Spinal cord (tissue), 9 donors: ENCODE measurements at regions not wholly inside any gene's neighbourhood (a gene's known extent, or its start where the extent isn't known, plus 50 kb on each side); places are given as distances from the start of the nearest gene placed in this dataset.
A peak's percentile ranks its signal among the peaks of the same experiment; 100 is the strongest.

ENCODE experiments used
- DNase-seq, 6 donors: peaks; one replicate each; pipeline versions ENCODE4 v3.0.0 to v3.0.0-alpha.2; 2013 to 2015; ENCODE audit warnings: low spot score in 6 of 6, low read depth in 4 of 6
- H3K27ac ChIP-seq: one replicate; pipeline ENCODE4 v1.5.1; 2013; ENCODE audit warnings: low read depth, low read length, control low read depth
- H3K27me3 ChIP-seq: one replicate; pipeline ENCODE4 v1.6.1; 2013; ENCODE audit warnings: low read length; ENCODE audit not compliant: control insufficient read depth, insufficient read depth
- H3K36me3 ChIP-seq: one replicate; pipeline ENCODE4 v1.6.1; 2013; ENCODE audit warnings: low read length; ENCODE audit not compliant: control insufficient read depth, insufficient read depth
- H3K4me1 ChIP-seq: one replicate; pipeline ENCODE4 v1.6.1; 2013; ENCODE audit warnings: low read length; ENCODE audit not compliant: control insufficient read depth, insufficient read depth
- H3K4me3 ChIP-seq: one replicate; pipeline ENCODE4 v1.5.1; 2013; ENCODE audit warnings: low read depth, low read length, control low read depth
- H3K9me3 ChIP-seq: one replicate; pipeline ENCODE4 v1.6.1; 2013; ENCODE audit warnings: low read length; ENCODE audit not compliant: control insufficient read depth, insufficient read depth
- WGBS: methylation state at CpG from one replicate; pipeline ENCODE4 v1.1.5; 2013; ENCODE audit warnings: missing lambda C conversion rate; ENCODE audit not compliant: insufficient coverage; 5-methylcytosine and 5-hydroxymethylcytosine counted together
- donor health status: healthy.

- Histone ChIP-seq H3K27me3 (no peaks in the 10 kb centered on the region), H3K4me3 (no peak overlapping the region), H3K4me1 (no peaks in the 10 kb centered on the region), H3K27ac (no peak overlapping the region), H3K36me3 (no peaks in the 10 kb centered on the region), H3K9me3 (no peaks in the 10 kb centered on the region)
- no peak for DNase-seq
- 33% methylated on average over 1 of the region's 1 CpG for WGBS
These were observed 72.3 kb downstream of the GMNC start for GRCh38 chr3:190790185-190790584.

DNA sequence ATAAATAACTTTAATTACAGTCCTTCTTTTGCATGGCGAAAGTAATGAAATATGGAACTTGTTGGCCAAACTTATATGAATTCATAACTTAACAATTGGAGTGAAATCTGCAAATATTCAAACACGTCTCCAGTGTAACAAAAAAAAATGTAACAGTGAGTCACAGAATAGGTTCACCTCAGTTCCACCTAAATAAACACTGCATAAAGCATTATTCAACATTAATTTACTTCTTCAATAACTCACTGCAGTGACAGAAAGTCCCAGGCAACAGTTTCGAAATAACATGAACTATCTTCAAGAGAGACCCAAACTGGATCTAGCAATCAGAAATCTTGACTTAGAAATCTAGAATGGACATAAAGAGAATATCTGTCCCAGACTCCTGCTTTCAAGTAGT, 75.6 kb downstream of the GMNC start:
- no peaks in the 10 kb centered on the region for H3K4me1 ChIP-seq
- WGBS, result no CpG with 5 or more reads among the region's 3 CpGs

GRCh38 chr3:190785047-190785446, 77.4 kb downstream of the GMNC start:
- H3K36me3 ChIP-seq, result no peaks in the 10 kb centered on the region
- WGBS, result no CpG with 5 or more reads among the region's 4 CpGs
- no peaks in the 10 kb centered on the region for H3K9me3 ChIP-seq
- no peaks in the 10 kb centered on the region for H3K27me3 ChIP-seq
- H3K4me1 ChIP-seq, result no peaks in the 10 kb centered on the region
- no peak overlapping the region for H3K27ac ChIP-seq
- H3K4me3 ChIP-seq, result no peak overlapping the region
- no peak for DNase-seq

More for the DNA sequence above, 75.6 kb downstream of the GMNC start:
- H3K27me3 ChIP-seq, result no peaks in the 10 kb centered on the region
- H3K36me3 ChIP-seq, result no peaks in the 10 kb centered on the region
- H3K27ac ChIP-seq, result no peak overlapping the region
- H3K9me3 ChIP-seq, result no peaks in the 10 kb centered on the region
- no peak for DNase-seq
- H3K4me3 ChIP-seq, result no peak overlapping the region

DNA sequence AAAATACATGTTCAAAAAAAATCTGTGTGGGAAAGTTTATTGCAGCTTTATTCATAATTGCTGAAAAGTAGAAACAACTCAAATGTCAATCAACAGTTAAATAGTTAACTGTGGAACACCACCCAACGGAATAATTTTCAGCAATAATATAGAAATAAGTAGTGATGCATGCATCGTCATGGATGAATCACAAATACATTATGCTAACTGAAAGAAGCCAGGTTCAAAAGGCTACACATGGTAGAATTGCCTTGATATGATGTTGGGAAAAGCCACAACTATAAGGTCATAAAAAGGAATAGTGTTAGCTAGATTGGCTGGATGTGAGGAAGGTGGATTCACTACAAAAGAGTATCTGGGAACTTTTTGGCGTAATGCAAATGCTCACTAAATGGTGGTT, 82.0 kb downstream of the GMNC start:
- no peak for DNase-seq
- no CpG with 5 or more reads among the region's 3 CpGs for WGBS

DNA sequence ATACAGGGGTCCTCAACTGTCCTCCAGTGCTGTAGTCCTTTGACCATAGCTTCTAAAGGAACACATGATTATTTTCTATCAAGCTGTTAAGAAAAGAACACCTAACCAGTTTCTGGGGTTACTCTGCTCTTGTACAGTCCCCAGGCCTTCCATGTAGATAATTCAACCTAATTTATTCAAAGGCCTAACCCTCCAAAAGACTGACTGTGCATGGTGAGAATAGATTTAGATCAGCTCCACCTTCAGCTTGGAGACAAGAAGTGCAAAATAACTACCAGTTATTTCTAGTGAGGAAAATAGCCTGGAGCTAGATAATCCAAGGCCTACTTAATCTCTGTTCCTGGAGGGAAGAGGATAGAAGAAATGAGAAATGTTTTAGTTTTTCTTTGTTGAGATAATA, 87.9 kb downstream of the GMNC start:
- H3K27me3 ChIP-seq, result no peaks in the 10 kb centered on the region
- H3K9me3 ChIP-seq, result no peaks in the 10 kb centered on the region

More for the DNA sequence above, 82.0 kb downstream of the GMNC start:
- H3K27ac ChIP-seq, result no peak overlapping the region
- no peaks in the 10 kb centered on the region for H3K9me3 ChIP-seq
- H3K36me3 ChIP-seq, result no peaks in the 10 kb centered on the region
- no peak overlapping the region for H3K4me3 ChIP-seq
- no peaks in the 10 kb centered on the region for H3K4me1 ChIP-seq
- no peaks in the 10 kb centered on the region for H3K27me3 ChIP-seq

GRCh38 chr3:190773948-190774347, 88.5 kb downstream of the GMNC start:
- Histone ChIP-seq H3K4me3 (no peak overlapping the region), H3K27me3 (no peaks in the 10 kb centered on the region), H3K36me3 (no peaks in the 10 kb centered on the region), H3K27ac (no peak overlapping the region), H3K9me3 (no peaks in the 10 kb centered on the region), H3K4me1 (no peaks in the 10 kb centered on the region)
- DNase-seq, result no peak
- WGBS, result 76% methylated on average over 3 of the region's 7 CpGs

More for the DNA sequence above, 87.9 kb downstream of the GMNC start:
- no peak overlapping the region for H3K4me3 ChIP-seq
- no peaks in the 10 kb centered on the region for H3K36me3 ChIP-seq
- H3K27ac ChIP-seq, result no peak overlapping the region
- no peak for DNase-seq
- H3K4me1 ChIP-seq, result no peaks in the 10 kb centered on the region

DNA sequence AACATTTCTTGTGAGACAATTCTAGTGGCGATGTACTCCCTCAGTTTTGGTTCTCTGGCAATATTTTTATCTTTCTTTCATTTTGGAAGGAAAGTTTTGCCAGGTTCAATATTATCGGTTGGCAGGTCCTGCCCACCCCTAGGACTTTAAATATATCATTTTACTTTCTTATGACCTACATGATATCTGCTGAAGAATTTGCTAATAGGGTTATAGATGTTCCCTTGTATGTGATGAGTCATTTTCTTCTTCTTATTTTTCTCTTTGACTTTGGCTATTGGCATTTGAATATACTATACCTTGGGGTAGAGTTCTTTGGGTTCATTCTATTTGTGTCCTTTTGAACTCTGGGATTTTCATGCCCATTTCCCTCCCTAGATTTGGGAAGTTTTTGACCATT, 89.7 kb downstream of the GMNC start:
- Histone ChIP-seq H3K4me1 (no peaks in the 10 kb centered on the region), H3K27ac (no peak overlapping the region), H3K4me3 (no peak overlapping the region), H3K36me3 (no peaks in the 10 kb centered on the region), H3K27me3 (no peaks in the 10 kb centered on the region), H3K9me3 (no peaks in the 10 kb centered on the region)
- DNase-seq, result no peak
- no CpG with 5 or more reads among the region's 2 CpGs for WGBS

- H3K9me3 ChIP-seq, result no peaks in the 10 kb centered on the region
- H3K36me3 ChIP-seq, result no peaks in the 10 kb centered on the region
- DNase-seq, result no peak
- WGBS, result no CpG with 5 or more reads among the region's 3 CpGs
- no peak overlapping the region for H3K4me3 ChIP-seq
- no peak overlapping the region for H3K27ac ChIP-seq
- no peaks in the 10 kb centered on the region for H3K27me3 ChIP-seq
- H3K4me1 ChIP-seq, result no peaks in the 10 kb centered on the region
These were observed 93.6 kb downstream of the GMNC start for GRCh38 chr3:190768891-190769290.

- Histone ChIP-seq H3K4me1 (no peaks in the 10 kb centered on the region), H3K36me3 (no peaks in the 10 kb centered on the region), H3K27me3 (no peaks in the 10 kb centered on the region), H3K9me3 (no peaks in the 10 kb centered on the region), H3K4me3 (no peak overlapping the region), H3K27ac (no peak overlapping the region)
- peak in 1 of 6 donors; percentile 77 for DNase-seq
- WGBS, result no CpG with 5 or more reads among the region's 2 CpGs
These were observed 94.6 kb downstream of the GMNC start for GRCh38 chr3:190767851-190768250.

DNA sequence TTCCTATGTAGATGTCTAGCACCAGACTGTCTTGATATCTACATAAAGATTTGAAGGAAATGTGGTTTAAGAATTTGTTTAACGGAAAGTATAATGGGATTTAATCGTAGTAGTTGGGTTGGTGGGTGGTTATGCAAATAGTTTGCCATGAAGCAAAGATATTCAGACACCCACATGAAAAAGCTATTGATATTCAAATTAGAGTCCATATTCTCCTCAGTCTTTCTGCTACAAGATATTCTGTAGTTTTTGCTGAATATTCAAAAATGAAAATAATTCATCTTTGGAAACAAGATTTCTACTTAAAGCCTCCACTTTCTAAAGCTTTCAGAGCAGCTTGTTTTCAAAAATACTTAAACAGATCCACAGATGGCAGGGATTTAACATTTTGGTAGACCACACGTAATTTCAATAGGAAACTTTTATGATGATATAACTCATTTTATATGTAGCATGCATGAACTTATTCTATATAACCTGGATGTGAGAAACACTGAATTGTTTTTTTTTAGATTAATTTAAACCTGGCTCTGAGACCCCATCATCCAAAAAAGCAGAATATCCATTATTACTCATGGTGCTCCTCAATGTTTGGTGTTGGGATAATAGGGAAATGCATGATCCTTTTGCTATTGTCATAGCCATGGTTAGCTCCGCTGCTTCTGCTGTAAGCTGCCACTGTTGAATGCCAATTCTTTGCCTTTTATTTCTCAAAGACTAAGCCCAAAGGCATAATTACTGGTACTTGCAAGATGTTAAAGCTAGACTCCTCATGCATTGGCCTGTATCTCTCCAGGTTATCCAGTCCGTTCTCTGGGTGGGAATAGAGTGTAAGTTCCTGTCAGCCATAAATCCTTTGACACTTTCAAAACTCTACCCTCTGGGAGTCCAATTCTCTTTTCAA, 98.0 kb downstream of the GMNC start:
- Histone ChIP-seq H3K9me3 (no peaks in the 10 kb centered on the region), H3K27me3 (no peaks in the 10 kb centered on the region), H3K27ac (no peak overlapping the region), H3K4me1 (no peaks in the 10 kb centered on the region), H3K4me3 (no peak overlapping the region), H3K36me3 (no peaks in the 10 kb centered on the region)
- peak in 1 of 6 donors; percentile 68 for DNase-seq
- no CpG with 5 or more reads among the region's 5 CpGs for WGBS
